ENCODE measurements at regions not wholly inside any gene's neighbourhood (a gene's known extent, or its start where the extent isn't known, plus 50 kb on each side); places are given as distances from the start of the nearest gene placed in this dataset.

DNA sequence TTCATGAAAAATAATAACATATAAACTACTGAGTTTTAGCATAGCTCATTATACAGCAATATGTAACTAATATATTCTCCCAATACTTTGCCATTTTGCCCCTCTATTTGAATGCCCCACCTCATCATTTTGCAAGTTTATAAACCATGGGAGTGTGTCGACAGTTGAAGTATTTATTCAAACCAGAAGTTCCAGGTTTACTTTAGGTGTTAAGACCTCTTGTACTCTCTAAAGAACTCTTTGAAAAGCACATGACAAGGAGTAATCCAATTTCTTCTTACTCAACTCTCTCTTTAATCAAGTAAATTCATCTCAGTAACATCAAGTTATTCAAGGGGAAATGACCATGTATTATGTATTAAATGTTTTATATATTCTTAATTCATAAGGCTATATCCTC is 240.7 kb downstream of the COX18 start:
- FAIRE-seq (no peak), DNase-seq (ENCODE audit: insufficient read length, low spot score) (no peak)
- TF ChIP-seq, protein P1, sequence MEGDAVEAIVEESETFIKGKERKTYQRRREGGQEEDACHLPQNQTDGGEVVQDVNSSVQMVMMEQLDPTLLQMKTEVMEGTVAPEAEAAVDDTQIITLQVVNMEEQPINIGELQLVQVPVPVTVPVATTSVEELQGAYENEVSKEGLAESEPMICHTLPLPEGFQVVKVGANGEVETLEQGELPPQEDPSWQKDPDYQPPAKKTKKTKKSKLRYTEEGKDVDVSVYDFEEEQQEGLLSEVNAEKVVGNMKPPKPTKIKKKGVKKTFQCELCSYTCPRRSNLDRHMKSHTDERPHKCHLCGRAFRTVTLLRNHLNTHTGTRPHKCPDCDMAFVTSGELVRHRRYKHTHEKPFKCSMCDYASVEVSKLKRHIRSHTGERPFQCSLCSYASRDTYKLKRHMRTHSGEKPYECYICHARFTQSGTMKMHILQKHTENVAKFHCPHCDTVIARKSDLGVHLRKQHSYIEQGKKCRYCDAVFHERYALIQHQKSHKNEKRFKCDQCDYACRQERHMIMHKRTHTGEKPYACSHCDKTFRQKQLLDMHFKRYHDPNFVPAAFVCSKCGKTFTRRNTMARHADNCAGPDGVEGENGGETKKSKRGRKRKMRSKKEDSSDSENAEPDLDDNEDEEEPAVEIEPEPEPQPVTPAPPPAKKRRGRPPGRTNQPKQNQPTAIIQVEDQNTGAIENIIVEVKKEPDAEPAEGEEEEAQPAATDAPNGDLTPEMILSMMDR (IDR thresholded peaks at IDR 0.05; ENCODE audit: insufficient read depth, missing control alignments): no peak

DNA sequence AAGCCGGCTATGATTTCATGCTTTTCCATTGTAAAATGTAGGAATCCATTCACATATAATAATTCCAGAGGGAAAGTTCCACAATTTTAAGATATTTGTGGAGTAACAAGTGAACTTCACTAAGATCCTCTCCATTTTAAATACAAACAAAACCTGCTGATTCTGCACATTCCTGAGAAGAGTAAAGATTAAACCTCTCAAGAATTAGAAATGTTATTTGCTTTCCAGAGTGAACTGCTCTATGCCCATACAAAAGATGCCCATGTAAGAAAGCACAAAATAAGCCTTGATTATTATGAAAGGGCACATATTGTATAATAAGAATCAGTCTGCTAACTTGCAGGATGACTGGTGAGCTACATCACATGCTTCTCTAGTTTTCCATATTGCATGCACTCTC is 241.5 kb downstream of the COX18 start:
- no peak for DNase-seq (ENCODE audit: insufficient read length, low spot score)
- TF ChIP-seq, protein P1 (IDR thresholded peaks at IDR 0.05; ENCODE audit: insufficient read depth, missing control alignments): no peak
- FAIRE-seq: no peak

GRCh38 chr4:72820107-72820506 is 249.4 kb downstream of the COX18 start:
- FAIRE-seq (no peak), DNase-seq (ENCODE audit: insufficient read length, low spot score) (no peak)
- TF ChIP-seq, protein P1 (IDR thresholded peaks at IDR 0.05; ENCODE audit: insufficient read depth, missing control alignments): no peak

GRCh38 chr4:72817012-72817411 is 248.0 kb upstream of the ADAMTS3 start:
- FAIRE-seq (no peak), DNase-seq (ENCODE audit: insufficient read length, low spot score) (no peak)
- TF ChIP-seq, protein P1 (IDR thresholded peaks at IDR 0.05; ENCODE audit: insufficient read depth, missing control alignments): no peak

- FAIRE-seq (no peak), DNase-seq (ENCODE audit: insufficient read length, low spot score) (no peak)
- TF ChIP-seq, protein P1 (IDR thresholded peaks at IDR 0.05; ENCODE audit: insufficient read depth, missing control alignments): no peak
Observed at GRCh38 chr4:72814241-72814640, 245.2 kb upstream of the ADAMTS3 start.

- DNase-seq (ENCODE audit: insufficient read length, low spot score) (no peak), FAIRE-seq (no peak)
- TF ChIP-seq, protein P1 (IDR thresholded peaks at IDR 0.05; ENCODE audit: insufficient read depth, missing control alignments): no peak
Observed at GRCh38 chr4:72809208-72809607, 240.2 kb upstream of the ADAMTS3 start.

DNA sequence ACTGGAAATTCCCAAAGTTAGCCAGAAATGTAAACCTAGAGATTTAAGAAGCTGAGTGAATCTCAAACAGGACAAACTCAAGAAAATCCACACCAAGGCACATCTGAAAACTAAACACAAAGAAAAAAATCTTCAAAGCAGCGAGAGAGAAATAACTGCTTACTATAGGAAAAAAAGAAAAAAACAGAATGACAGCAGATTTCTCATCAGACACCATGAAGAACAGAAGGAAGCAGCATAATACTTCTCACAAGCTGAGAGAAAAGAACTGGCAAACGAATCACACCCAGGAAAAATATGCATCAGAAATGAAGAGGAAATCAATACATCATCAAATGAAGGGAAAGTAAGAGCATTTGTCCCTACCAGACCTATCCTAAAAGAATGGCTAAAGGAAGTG is 236.3 kb upstream of the ADAMTS3 start:
- TF ChIP-seq, protein P1 (IDR thresholded peaks at IDR 0.05; ENCODE audit: insufficient read depth, missing control alignments): no peak
- FAIRE-seq: no peak
- DNase-seq (ENCODE audit: insufficient read length, low spot score): no peak
